NCI-H82 (cell line): ENCODE measurements at regions not wholly inside any gene's neighbourhood (a gene's known extent, or its start where the extent isn't known, plus 50 kb on each side); places are given as distances from the start of the nearest gene placed in this dataset.
"Not testable (repeated sequence)": the region's sequence is repeated elsewhere in the genome, so short reads cannot be mapped to it uniquely, and the experiment has no call there.

Source experiments
- DNase-seq: peaks from one replicate; lab custom pipeline; 2025; lab: John Stamatoyannopoulos, UW

DNA sequence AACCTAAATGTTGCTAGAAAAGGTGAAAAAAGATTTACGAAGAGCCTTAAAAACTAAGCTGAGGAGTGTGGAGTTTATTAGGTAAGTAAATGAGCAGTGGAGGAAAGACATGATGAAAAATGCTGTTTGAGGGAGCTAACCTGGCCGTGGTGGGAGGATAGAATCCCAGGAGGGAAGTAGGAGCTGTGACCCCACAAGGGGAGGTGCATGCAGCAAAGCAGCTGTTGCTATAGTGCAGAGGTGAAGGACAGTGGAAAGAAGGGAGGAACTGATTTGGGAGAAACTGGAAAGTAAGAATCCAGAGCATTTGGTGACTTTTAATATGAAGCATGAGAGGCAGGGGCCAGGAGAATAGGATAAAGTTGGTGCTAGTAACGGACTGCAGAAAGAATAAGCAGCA, 271.7 kb upstream of the ADGRL2 start:
- no peak for DNase-seq

DNA sequence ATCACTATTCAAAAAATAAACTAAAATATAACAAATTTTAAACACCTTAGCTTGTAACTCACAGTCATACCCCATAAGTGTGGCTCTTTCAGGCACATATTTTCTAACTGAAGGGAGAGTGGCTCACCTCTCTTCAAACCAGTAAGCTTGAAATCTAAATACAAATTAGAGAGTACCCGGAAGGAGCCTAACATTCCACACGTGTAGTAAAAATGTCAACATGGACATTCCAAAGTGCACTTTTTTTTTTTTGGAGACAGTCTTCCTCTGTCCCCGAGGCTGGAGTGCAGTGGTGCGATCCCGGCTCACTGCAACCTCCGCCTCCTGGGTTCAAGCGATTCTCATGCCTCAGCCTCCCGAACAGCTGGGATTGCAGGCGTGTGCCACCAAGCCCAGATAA, 275.6 kb upstream of the ADGRL2 start:
- DNase-seq, result no peak

DNA sequence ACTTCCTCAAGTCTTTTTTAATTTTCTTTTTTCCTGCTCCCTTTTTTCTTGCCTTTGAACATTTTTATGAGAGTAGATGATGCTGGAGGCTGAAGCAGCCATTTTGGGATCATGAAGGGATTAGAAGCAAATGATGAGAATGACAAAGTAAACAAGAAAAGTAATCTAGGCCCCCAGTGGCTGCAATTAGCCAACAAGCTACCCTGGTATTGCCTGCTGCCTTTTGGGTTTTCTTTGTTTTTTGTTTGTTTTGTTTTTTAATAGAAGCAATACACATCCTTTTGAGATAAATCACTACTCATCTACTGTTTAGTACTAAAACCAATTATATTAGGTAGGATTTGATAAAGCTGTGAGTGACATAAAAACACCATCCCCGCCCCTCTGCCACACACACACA, 280.7 kb upstream of the ADGRL2 start:
- peak; percentile 1 for DNase-seq

DNA sequence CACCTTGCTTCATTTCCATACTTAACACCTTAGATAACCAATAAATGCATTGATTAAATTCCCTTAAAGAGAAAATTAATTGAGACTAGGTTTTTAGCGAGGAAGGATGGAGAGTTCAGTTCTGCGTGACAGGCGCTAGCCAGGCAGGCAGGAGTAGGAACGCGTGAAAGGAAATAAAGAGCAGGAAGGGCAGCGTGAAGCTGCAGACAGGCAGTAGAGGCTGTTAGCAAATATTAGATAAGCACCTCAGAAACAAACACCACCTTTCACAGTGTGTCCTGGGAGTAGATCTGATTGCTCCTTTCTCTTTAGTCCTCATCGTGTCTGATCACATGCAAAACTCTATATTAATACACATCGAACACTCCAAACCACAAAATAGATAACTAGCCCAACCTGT, 282.7 kb upstream of the ADGRL2 start:
- DNase-seq, result no peak

DNA sequence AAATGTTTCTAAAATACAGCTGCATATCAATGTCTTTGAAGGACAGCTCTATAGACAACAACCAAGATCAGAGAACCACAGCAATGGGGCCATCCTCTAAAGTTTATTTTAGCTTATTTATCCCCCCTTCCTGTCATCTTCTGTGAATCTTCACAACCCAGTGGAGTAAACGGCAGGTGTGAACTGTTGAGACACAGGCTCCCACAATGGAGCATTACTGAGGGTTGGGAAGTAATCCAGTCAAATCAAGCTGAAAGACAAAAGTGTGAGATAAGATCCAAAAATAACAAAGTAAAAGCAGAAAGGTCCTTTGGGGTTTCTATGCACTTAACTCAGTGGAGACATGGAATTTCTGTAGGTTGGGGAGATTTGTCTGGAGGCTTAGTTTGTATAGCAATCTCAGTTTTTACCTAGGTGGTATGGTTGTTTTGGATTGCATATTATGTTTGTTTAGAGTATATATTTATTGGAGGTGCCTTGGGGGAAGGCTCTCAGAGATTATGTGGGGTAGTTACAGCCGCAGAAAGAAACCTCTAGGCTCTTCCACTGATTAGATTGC, 286.9 kb upstream of the ADGRL2 start:
- DNase-seq, result no peak

DNA sequence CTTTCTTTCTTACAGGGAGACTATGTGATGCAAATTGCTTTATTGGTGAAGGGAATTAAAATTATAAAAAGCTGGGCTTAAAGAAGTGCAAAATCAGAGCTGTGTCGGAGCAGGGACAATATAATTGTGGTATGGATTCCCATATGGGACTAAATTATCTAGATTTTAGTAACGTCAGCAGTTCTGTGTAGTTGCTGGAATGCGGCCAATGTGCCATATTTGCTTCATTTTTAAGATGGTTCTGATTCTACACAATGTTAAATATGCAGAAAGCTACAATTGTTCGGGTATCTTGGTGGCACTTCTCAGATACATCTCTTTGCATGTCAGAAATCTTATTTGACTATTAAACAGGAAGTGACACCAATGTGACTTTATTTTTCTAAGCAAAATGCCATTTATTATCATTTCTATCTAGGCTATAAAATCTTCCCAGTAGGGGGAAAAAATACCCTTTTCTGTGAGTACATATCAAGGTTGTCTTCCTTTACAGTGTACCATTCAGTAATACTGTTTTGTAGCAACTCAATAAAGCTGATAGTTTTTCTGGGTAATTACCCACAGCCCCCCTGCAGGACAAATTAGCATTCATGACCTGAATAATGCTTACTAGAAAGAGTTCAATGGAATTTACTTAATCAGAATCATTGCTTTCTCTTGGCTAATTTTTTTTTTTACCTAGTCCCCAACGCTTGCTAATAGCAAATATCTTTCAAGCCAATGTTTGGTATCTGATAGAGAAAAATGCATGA, 288.3 kb upstream of the ADGRL2 start:
- no peak for DNase-seq

DNA sequence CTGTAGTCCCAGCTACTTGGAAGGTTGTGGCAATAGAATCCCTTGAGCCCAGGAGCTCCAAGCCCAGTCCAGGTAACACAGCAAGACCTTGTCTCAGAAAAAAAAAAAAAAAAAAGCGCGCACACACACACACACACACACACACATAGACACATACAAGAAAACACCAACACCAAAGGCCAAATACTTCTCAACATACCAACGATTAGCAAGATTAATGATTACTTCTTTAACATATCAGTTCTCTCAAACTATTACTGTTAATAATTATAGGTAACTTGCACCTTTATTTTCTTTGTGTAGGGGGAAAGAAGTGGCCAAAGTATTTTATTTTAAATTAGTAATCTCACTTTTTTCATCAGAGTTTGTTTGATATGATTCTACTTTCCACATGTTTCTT, 289.5 kb upstream of the ADGRL2 start:
- no peak for DNase-seq

DNA sequence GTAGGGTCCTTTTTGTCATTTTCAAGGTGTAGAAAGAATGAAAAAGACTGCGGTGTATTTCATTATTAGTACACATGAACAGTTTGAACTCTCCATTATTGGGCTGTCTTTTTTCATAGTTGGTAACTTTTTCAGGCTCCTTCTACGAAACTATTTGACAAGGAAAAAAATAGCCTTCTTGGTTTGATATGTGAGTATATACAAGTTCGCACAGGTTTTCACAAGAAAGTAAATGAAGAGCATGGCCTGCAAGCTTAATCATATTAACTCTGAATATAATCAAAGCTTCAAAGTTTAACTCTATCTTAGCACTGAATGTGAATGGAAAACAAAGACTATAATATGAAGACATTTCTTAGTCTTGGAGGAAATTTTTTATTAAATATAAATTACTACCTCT, 290.0 kb upstream of the ADGRL2 start:
- DNase-seq, result no peak

DNA sequence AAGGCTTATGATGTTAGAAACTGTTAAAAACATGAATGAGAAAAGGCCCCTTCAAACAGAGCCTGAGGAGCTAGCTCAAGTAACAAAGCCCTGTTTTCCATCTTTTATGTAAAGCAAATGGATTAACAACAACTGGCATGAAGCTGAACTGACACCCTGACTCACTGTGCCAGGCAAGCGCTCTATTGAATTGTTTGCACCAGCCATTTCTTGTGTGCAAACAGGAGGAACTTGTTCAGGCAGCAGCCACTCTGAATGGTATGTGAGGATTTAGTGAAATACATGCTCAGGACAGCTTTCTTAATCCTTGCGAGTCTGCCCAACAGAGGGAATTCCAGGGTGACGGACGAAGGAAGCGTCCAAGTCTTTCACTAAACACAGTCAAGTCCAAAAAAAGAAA, 291.1 kb upstream of the ADGRL2 start:
- no peak for DNase-seq

DNA sequence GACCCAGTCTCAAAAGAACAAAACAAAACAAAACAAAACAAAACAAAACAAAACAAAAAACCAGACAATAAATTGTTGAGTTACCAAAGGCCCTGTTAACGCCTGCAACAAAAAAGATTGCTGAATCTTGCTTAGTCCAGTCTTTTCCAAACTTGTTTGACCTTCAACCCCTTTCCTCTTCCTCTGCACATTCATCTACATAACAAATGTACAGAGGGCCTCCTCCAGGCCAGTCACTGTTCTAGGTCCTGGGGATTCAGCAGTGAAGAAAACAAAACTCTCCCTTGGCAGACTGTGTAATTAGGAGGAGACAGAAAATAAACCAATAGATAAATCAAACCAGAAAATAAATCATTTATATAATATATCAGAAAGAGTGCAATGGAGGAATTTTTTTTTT, 294.0 kb upstream of the ADGRL2 start:
- no peak for DNase-seq

DNA sequence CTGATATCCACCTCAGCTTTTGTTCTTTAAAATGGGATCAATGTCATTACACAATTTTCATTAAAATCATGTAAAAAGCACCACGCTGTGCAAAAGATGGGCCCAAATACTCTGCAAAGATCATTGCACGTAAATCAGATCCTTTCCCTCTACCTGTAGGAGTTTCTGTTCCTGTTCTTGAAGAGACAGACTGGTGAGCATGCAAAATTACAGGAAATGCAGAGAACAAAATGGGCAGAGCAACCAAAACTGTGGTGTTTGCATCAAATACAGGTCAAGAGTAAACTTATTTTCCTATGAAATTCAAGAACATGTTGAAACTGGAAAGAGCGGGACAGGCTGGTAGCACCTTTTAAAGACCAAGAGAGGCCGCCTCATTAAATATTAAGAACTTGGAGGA, 294.9 kb upstream of the ADGRL2 start:
- no peak for DNase-seq

DNA sequence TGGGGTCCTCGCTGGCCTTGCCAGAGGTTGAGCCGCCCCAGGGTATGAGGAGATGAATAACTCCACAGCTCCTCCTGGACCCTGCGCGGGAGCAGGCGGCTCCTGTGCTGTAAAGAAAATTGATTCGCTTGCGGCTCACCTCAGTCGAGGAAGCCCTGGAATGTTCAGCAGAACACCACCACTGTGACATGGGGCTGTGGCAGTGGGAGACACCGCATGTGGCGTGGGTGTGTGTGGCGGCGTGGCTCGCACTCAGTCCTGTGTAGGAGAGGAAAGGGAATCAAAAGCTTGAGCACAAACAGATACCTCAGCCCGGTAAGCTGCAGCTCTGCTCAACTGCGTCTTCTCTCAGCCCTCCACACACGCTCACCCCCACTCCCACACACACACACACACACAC, 295.9 kb upstream of the ADGRL2 start:
- not testable (repeated sequence) for DNase-seq

DNA sequence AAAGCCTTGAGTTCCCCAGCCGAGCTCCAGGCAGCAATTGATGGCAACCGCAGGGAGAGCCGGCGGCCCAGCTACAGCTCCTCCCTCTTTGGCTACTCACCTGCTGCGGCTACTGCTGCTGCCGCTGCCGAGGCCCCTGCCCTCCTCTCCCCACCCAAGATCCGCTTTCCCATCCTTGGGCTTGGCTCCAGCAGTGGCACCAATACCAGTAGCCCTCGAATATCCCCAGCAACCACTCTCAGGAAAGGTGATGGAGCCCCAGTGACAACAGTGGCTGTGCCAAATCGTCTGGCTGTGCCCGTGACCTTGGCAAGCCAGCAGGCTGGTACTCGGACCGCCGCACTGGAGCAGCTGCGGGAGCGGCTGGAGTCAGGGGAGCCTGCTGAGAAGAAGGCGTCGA, 298.0 kb upstream of the ADGRL2 start:
- not testable (repeated sequence) for DNase-seq

DNA sequence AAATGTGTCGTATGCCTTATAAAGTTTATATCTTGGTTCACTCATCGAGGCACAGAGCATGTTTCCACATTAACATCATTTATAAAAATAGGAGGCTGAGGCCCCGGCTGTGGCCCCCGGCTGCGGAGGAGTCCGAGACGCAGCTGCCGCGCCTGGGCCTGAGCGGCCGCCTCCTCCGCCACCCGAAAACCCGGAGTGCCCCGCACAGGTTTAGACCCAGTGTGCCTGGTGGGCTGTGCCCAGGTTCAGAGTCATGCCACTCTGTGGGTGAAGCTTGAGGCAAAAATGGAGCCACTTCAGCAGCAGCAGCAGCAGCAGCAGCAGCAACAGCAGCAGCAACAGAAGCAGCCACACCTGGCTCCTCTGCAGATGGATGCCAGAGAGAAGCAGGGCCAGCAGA, 299.2 kb upstream of the ADGRL2 start:
- DNase-seq, result not testable (repeated sequence)

DNA sequence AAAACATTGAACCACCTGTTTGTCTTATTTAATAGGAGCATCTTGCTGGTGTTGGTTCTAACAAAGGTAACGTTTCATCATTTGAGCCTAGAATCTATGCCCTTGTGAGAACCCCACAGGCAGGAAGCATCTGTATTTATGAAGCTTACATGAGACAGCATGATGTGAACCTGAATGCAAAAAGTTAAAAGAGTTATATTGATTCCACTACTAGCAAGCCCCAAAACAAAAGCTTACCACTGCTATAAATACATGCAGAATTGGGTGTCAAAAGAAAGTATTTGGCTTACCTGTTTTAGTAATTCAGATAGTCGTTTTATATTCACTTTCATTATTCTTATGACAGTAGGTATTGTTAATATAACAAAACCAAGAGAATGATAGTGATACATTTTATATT, 301.2 kb upstream of the ADGRL2 start:
- no peak for DNase-seq

DNA sequence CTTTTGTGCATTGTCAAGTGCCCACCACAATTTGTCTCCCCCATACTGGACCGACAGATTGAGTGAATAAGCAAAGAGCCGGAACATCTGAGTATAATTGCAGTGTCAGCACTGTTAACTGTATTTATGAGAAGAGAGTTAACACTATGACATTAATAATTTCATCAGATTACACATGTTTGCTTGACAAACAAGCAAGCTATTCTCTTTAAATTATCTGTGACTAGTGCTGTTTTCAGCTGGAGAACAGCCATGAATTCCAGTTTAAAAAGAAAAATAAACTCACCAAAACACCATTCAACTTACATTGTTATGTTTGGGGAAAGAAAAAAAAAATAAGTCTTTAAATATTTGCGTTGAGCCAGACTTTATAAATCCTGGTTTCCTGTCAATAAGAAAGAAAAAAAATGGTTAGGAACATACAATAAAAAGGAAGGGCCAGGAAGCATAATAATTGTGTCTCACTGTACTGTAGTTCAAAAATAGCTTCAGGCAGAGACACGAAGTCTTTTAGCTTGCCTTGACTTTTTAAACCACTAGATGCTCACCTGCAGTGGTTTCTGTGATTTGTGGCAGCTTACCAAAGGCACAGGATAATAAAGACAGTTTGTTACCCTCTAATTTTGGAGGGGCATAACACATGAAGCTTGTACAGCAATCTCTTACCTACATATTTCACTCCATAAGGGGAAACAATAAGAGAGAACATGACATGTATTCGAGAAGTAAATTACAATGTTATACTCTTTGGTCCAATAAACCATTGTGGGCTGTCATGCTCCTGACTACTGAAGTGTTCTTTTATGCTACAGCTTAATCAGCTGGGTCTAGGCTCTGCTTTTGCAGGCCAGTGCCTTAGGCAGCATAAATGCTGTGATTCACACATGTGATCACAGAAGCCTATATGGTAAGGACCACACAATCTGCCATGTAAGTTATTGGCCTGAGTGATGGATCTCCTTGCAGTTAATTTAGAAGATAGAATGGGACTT, 302.0 kb upstream of the ADGRL2 start:
- no peak for DNase-seq

DNA sequence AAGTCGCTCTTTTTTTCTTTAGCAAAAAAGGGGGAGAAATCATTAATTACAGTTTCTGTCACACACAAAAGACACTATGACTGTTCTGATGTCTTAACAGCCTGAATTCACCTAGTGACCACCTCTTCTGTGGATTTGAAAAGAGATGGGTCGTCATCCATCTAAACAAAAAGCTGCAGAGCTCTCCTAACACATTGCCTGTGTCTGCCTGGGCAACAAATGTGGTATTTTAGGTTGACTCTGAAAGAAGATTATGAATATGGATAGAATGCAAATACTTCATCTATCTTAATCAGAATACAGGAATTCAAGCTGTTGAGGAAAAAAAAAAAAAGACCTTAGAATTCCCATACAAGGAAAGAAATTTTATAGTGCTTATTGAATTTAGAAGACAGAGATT, 304.4 kb upstream of the ADGRL2 start:
- no peak for DNase-seq

DNA sequence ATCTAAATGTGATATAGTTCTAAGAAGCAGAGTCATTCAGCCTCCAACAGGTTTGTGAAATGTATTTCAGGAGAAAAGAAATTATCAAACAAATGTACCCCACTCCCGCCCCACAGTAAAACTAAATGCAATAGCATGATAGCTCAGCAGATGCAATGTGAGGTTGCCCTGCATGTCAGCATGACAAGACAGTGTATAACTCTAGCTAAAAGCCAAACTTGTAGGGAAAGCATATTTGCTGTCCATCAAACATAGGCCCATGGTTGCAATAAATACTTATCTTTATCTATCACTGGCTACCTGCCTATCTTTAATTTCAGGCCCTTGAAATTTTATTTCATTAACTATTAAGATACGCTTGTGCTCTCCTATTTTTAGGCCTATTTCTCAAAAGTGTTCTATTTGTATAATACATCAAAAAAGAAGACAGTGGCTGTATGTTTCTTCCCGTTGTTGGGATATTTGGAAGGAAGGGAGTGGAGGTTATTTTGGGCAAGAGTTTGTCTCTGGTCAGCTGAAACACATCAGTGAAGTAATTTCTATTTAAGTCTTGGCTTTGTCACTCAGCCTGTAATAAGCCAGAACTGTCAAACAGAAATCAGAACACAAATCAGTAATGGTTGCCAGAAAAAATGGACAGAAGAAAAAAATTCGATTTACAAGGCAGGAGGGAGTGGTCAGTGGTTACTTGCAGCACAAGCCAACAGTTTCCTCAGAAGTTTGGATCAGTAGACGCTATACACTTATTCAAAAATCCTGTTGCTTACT, 307.4 kb upstream of the ADGRL2 start:
- no peak for DNase-seq

DNA sequence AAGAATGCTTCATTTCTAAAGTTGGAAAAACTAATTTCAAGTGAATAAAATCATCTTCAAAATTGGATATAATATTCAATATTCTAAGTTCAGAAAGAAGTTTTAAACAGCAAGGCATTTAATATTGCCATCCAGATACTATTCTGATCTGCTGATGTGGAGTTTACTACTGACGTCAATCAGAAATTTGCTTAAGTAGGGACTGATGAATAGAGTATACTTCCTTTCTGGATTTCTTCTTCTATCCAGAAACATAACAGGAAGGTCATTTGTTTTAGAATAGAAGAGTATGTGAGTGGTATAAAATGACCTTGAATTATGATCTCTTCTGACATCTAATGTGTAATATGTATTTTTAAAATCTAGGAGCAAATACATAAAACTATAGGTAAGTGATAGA, 308.1 kb upstream of the ADGRL2 start:
- no peak for DNase-seq

DNA sequence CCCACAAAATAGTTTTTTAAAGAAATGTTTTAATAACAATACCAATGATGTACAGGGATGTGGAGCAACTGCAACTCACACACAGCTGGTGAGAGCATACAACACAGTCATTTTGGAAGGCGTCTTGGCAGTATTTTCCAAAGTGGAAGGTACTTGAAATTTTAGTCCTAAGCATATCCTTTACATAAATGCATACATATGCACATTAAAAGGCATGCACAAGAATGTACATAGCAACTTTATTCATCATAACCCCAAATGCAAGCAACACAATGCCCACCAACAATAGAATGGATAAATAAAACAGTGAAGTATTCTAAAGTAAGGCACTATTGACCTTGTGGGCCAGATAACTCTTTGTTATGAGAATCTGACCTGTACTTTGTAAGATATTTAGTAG, 310.1 kb upstream of the ADGRL2 start:
- DNase-seq, result no peak

DNA sequence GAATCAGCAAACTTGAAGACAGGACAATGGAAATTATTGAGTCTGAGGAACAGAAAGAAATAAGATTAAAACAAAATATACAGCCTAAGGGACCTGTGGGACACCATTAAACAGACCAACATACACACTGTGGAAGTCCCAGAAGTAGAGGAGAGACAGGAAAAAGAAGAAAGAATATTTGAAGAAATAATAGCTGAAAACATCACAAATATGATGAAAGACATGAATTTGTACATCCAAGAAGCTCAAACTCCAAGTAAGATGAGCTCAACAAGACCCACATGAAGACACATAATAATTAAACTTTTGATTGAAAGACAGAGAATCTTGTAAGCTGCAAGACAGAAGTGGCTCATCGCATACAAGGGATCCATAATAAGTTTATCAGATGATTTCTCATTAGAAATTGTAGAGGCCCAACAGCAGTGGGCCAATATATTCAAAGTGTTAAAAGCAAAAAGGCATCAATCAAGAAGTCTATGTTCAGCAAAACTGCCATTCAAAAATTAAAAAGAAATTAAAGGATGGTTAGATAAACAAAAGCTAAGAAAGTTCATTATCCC, 311.3 kb upstream of the ADGRL2 start:
- no peak for DNase-seq

DNA sequence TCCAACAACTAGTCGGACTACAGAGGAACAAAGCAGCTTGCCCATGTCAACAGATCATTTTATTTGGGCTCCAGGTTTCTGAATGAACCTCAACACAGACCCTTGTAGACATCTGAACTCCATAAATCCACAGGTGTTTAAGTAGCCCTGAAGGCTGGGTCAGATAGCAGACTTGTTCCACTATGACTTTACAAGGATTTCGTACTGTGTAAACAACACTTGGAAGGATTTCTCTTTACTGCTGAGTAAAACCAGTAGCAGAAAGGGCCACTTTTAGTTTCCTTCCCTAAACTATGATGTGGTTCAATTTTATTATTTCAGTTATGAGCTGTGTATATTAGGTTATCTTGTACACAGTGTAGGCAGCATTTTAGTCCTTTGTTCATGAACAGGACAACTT, 316.4 kb upstream of the ADGRL2 start:
- DNase-seq, result no peak
